ENCODE measurements at regions not wholly inside any gene's neighbourhood (a gene's known extent, or its start where the extent isn't known, plus 50 kb on each side); places are given as distances from the start of the nearest gene placed in this dataset.

- dilution Hi-C loops (cut with MboI; ENCODE audit: extremely low pct_ligation_motif_present, low sequenced_read_pairs) (no loop called here), intact Hi-C loops (cut with micrococcal nuclease) (no loop called here)
- H3K9me1 ChIP-seq (replicated peaks; ENCODE audit: control insufficient read depth, extremely low read depth, insufficient read depth, low read length): no peaks in the 10 kb centered on the region
- no peaks in the 10 kb centered on the region for H3K36me3 ChIP-seq (ENCODE audit: control insufficient read depth in 2 of 2, extremely low read depth in 1 of 2, insufficient read depth in 2 of 2, low read length in 2 of 2)
- no peak for FAIRE-seq
- TF ChIP-seq MAX (IDR thresholded peaks at IDR 0.05; ENCODE audit: insufficient read depth, insufficient read length) (no peak), EZH2 (IDR thresholded peaks at IDR 0.05; ENCODE audit: borderline replicate concordance, low read depth, low read length, severe bottlenecking) (no peak), POLR2A (IDR thresholded peaks at IDR 0.05; ENCODE audit: low read depth, low read length) (no peak), MYC (IDR thresholded peaks at IDR 0.05; ENCODE audit: low read depth, low read length) (no peak), POLR2AphosphoS5 (IDR thresholded peaks at IDR 0.05; ENCODE audit: insufficient read depth, low read depth, low read length) (no peak), GATA2 (IDR thresholded peaks at IDR 0.05; ENCODE audit: insufficient read depth, insufficient read length, low read depth, low read length) (no peak), FOS (IDR thresholded peaks at IDR 0.05; ENCODE audit: borderline replicate concordance, insufficient read depth, low read length) (no peak), JUN (IDR thresholded peaks at IDR 0.05; ENCODE audit: borderline replicate concordance, insufficient read depth, insufficient read length, low read depth) (no peak), CTCF (IDR thresholded peaks at IDR 0.05; ENCODE audit: extremely low read depth in 1 of 2, insufficient read depth in 1 of 2, low read depth in 1 of 2, low read length in 2 of 2) (no peak)
- H3K4me2 ChIP-seq (ENCODE audit: insufficient read depth, low read length): no peak overlapping the region
- DNase-seq (ENCODE audit: low read depth, low spot score): no peak
- POLR2A ChIA-PET: no interaction called here
- no peak overlapping the region for H3K9ac ChIP-seq (replicated peaks; ENCODE audit: extremely low read depth, insufficient read depth, low read length)
- no peak overlapping the region for H3K27ac ChIP-seq (ENCODE audit: insufficient read depth, low read depth, low read length)
- no peak overlapping the region for H3K4me3 ChIP-seq (replicated peaks in 1 of 3; ENCODE audit: insufficient read depth in 1 of 3, low read depth in 1 of 3, low read length in 3 of 3)
- no peaks in the 10 kb centered on the region for H3K9me3 ChIP-seq (replicated peaks; ENCODE audit: control insufficient read depth, insufficient read depth, low read length)
- H4K20me1 ChIP-seq (replicated peaks; ENCODE audit: control insufficient read depth, extremely low read depth, insufficient read depth, low read length): no peaks in the 10 kb centered on the region
- CTCF ChIA-PET: no interaction called here
- no peaks in the 10 kb centered on the region for H3K27me3 ChIP-seq (ENCODE audit: control insufficient read depth in 2 of 2, insufficient read depth in 2 of 2, low read length in 2 of 2)
- no peaks in the 10 kb centered on the region for H3K79me2 ChIP-seq (ENCODE audit: control insufficient read depth, insufficient read depth, low read length)
- H3K4me1 ChIP-seq (ENCODE audit: control insufficient read depth, extremely low read depth, insufficient read depth, low read length): no peaks in the 10 kb centered on the region
- no peak overlapping the region for H2AFZ ChIP-seq (ENCODE audit: low read depth, low read length)
- BruUV-seq (replicated peaks): no TSS peak
These were observed 551.3 kb upstream of the EPHA7 start for GRCh38 chr6:93970684-93971083.
